ENCODE measurements at regions not wholly inside any gene's neighbourhood (a gene's known extent, or its start where the extent isn't known, plus 50 kb on each side); places are given as distances from the start of the nearest gene placed in this dataset.
"Not testable (repeated sequence)": the region's sequence is repeated elsewhere in the genome, so short reads cannot be mapped to it uniquely, and the experiment has no call there.

DNA sequence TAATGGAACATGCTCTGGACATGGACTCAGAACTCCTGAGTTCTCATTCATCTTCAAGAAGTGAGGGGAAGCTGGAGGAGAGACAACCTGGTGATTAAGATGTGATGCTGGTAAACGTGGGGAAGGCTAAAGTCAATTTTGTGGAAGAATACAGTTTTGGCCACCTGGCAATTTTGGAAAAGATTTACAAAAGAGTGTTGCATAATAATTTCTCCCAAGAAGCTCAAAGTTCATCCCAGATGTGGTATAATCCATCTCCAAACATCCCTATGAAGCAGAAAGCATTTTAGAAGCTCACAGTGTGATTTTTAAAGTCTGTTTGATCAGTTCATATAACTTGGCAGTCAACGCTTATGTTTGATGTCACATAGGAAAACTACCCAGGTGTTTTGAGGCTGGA lies 208.7 kb downstream of the LMX1A start:
- intact Hi-C loops (cut with DNase I) = no loop called here
- no peak for DNase-seq (ENCODE audit: low spot score)

DNA sequence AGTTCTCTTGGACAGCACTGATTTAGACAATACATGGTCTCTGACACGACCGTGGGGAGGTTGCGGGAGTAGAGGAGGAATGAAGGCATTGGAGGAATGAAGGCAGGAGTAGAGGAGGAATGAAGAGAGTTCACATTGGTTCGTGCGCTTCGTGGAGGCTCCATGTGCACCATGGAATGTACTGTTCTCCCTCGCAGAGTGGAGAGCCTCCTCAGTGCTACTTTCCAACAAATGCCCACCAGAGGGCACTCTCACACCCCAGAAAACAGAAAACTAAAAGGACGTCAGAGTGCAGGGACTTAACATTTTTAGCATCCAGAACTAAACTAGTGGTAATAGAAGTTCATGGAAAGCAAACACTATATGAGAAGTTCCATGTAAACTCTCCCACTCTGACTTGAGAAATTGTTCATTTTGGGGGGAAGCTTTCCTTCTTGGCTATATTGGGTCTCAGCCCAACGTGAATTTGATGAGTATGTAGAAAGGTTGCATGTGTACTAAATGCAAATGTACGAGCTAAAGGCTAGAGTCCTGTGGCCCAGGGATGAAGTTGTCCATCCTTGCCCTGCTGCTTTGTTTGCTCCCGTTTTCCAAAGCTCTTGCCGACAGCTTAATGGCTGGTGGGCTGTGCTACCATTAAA lies 211.6 kb downstream of the LMX1A start:
- intact Hi-C loops (cut with DNase I) = loop anchor here (5.0 kb wide), 1 partner anchor 222 kb away; no protein-coding TSS in a partner anchor
- DNase-seq (ENCODE audit: low spot score) = no peak

DNA sequence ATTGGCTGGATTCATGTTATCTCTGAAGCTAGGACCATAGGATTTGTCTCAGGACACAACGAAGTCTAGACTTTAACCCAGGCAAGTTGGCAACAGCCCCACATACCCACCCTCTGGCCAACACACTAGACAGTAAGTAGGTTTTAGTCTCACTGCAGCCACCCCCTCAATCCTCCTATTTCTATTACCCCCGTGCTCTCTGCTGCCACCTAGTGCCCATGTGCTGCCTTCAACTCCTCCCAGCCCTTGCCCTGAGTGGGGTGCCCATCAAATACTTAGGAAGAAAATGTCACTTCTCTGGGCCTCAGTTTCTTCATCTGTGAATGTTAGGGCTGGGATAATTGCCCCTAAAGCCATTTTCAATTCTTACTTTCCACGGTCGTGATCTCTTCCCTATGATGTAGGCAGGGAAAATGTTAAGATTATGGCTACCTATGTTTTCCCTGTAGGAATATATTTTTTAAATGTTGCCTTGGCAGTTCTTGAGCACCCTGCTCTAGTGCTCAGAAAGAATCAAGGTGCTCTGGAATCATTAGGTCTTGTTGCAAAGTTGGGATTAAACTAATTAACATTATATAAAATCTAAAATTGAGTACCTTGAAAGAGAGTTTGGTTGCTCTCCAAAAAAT lies 213.0 kb downstream of the LMX1A start:
- intact Hi-C loops (cut with DNase I) = loop anchor here (5.0 kb wide), 1 partner anchor 224 kb away; no protein-coding TSS in a partner anchor
- DNase-seq (ENCODE audit: low spot score) = no peak

DNA sequence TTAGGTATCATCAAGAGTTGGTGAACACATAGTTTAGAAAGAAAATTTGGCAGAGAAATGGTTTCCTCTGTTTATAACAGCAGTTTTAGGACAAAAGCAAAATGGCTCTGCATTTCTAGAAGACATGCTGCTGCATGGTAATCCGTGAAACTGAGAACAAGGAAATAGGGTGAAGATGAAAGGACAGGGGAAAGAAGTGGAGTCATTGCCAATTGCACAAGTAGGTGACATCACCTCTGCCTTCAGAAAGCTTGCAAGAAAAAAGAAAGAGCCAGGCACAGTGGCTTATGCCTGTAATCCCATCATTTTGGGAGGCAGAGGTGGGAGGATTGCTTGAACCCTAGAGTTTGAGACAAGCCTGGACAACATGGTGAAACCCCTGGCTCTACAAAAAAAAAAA lies 217.6 kb downstream of the LMX1A start:
- no peak for DNase-seq (ENCODE audit: low spot score)
- intact Hi-C loops (cut with DNase I) = no loop called here

DNA sequence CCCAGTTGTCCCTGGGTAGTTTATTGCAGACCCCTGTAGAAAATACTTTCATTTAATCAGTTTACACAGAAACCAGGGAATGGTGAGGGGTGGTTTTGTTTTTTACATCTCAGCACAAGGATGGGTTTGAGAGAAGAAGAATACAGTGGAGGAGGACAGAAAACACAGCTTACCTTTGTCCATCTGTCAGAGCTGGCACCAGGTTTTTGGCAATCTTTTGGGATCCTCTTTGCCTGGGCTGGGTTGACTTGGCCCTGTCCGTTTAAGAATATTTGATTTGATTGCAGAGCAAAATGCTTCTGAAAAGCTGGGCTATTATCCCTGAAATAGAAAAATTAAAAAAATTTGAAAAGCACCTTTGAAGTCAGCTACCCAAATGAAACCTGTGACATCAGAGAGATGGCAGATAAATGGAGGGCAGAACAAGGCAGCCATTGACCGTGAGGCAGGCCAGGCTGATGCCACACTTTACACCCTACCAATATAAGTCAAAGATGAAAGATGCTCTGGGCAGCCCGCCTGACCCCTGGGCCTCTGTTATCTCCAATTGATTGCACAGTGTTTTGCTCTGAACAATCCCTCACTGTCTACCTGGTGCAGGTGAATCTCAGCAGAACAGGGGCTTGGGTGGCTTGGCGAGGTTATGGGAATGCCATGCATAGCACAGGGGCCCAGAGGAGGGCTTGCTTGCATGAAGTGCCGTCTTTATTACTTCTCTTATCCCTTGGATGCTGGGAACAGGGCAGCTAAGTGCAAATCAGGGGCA lies 218.8 kb downstream of the LMX1A start:
- no peak for DNase-seq (ENCODE audit: low spot score)

DNA sequence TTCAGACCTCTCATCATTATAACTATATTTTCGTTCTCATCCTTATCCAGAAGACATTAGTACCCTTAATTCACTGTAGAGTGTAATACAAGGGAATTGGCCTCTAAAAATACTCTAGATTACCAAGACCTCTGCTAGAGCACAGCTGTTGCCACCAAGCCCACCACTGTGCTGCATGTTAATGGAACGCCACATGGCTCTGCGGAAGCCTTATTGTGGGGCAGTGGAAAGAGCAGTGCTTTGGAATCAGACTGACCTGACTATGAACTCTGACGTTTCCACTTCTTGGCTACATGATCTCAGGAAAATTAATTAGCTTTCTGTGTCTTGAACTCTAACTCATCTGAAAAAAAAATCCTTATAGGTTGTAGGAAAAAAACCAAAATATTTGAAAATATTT lies 222.1 kb downstream of the LMX1A start:
- intact Hi-C loops (cut with DNase I) = no loop called here
- no peak for DNase-seq (ENCODE audit: low spot score)

More for the DNA sequence above, 218.8 kb downstream of the LMX1A start:
- intact Hi-C loops (cut with DNase I) = no loop called here

DNA sequence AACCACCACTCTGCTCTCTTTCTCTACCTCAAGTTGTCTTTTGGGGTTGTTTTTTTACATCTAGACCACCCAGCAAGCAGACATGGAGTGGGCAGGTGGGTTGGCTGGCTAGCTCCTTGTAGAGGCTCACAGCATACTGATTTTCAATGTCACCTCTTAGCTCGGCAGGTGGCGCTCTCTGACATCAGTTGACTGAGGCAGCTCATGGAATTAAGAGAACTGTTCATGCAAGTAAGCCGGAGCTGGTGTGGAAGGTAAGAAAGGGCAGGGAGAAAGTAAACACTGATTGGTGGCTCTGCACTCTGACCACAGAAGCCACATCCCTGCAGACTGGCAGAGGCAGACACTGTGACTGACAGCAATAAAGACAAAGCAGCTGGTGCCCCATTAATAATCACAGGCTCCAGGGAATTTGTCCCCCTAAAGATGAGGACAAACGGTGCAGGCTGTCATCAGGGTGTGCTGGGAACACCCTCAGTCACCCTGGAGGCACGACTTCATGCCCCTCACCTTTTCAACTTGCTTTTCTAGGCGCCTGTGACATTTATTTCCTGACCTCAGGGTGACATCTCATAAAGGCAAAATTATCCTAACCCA lies 226.8 kb downstream of the LMX1A start:
- intact Hi-C loops (cut with DNase I) = no loop called here
- DNase-seq (ENCODE audit: low spot score) = no peak

DNA sequence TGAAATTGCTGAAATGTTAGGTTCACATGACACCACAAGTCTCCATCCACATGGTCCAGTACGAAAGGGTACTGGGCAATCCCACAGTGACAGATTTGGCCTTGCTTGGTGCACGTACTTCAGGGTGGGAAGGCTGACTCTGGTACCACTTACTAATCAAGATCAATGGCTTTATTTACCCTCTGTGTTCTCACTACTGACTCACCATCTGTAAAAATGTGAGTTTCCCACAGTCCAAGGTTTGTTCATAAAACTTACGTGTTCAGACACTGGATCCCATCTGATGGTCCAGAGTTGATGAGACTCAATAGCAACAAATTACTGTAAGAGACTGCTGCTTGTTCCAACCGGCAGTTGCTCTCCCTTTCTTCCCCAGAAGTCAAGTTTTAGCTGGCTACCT lies 231.7 kb downstream of the LMX1A start:
- intact Hi-C loops (cut with DNase I) = no loop called here

DNA sequence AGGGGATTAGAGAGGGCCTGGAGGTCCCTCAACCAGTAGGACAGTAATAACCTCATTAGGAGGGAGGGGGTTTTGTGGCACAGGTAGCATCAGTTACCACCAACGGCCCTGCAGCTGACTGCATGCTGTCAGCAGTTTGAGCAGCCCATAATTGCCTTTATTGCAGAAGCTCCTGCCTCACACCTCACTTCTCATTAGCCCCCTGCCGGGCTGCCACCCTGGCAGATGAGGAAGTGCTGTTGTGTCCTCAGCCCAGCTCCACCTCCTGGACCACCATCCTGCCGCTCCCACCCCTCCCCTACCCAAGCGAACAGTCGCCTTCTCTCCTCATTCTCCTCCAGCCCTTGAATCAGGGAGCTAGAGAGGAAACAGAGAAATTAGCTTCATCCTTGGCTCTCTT lies 237.4 kb downstream of the LMX1A start:
- no peak for DNase-seq (ENCODE audit: low spot score)
- intact Hi-C loops (cut with DNase I) = no loop called here

More for the DNA sequence above, 231.7 kb downstream of the LMX1A start:
- DNase-seq (ENCODE audit: low spot score) = no peak

DNA sequence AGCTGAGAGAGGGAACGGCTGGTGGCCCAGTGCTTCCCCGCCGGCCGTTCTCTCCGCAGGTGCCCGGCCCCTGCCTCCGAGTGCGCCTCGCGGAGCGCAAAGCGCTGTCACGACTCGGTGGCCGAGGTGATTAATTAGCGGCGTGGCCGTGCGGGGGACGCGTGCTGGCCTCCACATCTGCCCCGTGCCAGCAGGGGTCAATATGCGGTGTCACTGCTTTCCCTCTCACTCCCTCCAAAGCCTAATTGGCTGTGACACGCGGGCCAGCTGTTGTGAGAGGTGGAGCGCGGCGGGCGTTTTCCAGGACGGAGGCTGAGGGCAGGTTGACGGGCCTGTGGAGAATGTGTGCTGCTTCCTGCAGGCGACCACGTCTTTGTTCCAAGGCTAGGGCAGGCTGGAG lies 239.0 kb downstream of the LMX1A start:
- no peak for DNase-seq (ENCODE audit: low spot score)
- intact Hi-C loops (cut with DNase I) = no loop called here

DNA sequence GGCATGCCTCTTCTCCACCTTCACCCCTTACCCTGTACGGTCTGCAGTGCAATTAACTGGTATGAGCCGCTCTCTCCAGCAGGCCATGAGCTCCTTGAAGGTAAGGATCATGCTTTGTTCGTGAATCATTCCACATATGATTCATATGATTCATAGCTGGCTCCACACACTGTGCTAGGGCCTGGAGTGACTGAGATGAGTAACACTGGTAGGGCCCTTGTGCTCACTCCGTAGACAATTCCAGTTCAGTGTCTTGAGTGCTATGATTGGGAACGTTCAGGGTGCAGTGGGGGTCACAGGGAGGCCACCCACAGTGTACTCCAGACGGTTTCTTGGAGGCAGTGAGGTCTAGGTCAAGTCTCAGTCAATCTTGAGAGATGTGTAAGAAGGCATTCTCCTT lies 239.8 kb downstream of the LMX1A start:
- intact Hi-C loops (cut with DNase I) = no loop called here
- no peak for DNase-seq (ENCODE audit: low spot score)

DNA sequence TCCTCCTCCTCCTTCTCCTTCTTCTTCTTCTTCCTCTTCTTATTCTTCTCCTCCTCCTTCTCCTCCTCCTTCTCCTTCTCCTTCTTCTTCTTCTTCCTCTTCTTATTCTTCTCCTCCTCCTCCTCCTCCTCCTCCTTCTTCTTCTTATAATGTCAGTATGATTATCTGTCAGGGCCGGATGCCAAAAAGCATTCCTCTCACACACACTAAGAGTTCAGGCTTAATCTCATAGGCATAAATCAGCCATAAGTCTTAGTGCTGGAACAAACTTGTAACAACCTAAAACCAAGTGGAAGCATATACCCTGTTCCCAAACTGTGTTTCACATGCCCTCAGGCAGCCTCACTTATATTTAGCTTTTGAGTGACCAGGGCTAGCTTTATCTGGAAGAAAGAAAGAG lies 240.3 kb downstream of the LMX1A start:
- intact Hi-C loops (cut with DNase I) = no loop called here

DNA sequence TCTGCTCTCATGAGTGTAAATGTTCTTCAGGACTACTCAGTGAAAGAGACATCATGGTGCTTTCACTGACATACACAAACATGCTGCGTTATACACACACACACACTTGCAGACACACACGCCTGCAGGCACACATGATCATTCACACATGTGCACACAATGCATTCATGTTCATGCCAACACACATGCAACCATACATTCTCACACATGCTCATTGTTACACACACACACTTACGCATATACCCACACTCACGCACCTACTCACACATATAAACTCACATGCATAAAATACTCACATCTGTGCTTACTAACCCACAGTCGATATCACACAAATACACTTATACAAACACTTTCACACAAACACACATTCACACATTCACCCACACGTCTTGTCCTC lies 241.6 kb downstream of the LMX1A start:
- intact Hi-C loops (cut with DNase I) = no loop called here
- DNase-seq (ENCODE audit: low spot score) = no peak

More for the DNA sequence above, 240.3 kb downstream of the LMX1A start:
- no peak for DNase-seq (ENCODE audit: low spot score)

DNA sequence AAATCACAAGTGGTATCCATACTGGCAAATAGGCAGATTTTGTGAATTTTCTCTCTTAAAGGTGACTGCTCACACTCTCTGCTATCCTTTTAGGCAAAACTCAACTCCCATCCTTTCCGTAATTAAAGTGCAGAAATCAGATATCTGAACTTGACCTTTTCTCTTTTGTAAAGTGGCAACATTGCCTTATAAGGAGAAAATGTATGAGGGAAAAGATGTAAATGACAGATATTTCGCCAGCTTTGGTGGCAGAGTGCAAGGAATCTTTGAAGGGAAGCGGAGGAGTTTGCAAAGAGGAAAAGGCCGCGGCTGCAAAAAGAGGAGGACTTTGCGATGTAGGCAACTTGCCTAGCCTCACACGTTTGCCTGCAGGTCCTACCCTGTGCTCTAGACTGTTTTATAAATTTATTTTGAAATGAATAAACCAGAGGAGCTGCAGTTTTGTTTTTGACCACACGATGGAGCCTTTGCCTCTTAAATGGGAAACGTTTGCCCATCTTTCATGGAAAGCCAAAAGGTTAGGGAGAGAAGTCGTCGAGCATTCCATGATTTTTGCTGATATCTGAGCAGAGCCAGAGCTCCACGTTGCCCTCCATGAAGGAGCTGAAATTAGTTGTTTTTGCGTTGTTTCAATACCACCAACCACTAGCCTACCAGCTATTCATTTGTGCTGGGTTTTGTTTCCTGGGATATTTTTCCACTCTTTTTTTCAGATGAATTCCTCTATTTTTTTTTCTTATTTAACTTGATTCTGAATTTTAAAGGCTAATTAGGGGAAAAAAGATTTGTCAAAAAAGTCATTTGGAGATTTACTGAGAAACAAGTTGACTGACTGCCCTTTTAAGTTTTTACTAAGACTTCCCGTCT lies 242.3 kb downstream of the LMX1A start:
- no peak for DNase-seq (ENCODE audit: low spot score)
- intact Hi-C loops (cut with DNase I) = no loop called here

DNA sequence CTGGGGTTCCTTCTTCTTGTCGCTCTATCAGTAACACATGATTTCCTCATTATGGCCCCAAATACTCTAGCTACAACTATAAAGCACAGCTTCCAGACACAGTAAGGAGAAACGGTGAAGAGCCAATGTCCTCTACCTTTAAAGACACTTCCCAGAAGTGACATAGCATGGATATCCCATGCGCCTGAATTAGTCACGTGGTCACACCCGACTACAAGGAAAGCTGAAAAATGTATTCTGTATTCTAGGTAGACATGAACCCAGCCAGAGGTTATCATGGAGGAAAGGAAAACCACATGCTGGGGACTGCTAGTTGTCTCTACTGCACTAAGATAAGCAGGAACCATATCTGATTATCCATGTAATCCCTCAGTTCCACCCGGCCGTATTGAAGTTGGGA lies 244.3 kb downstream of the LMX1A start:
- intact Hi-C loops (cut with DNase I) = no loop called here
- DNase-seq (ENCODE audit: low spot score) = no peak

DNA sequence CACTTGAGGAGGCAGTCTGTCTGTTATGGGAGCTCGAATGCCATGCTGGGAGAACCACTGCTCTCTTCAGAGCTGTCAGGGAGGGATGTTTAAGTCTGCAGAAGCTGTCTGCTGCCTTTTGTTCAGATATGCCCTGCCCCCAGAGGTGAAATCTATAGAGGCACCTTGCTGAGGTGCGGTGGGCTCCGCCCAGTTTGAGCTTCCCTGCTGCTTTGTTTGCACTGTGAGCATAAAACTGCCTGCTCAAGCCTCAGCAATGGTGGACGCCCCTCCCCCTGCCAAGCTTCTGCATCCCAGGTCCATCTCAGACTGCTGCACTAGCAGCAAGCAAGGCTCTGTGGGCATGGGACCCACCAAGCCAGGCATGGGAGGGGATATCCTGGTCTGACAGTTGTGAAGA lies 247.5 kb downstream of the LMX1A start:
- no peak for DNase-seq (ENCODE audit: low spot score)
- intact Hi-C loops (cut with DNase I) = no loop called here

DNA sequence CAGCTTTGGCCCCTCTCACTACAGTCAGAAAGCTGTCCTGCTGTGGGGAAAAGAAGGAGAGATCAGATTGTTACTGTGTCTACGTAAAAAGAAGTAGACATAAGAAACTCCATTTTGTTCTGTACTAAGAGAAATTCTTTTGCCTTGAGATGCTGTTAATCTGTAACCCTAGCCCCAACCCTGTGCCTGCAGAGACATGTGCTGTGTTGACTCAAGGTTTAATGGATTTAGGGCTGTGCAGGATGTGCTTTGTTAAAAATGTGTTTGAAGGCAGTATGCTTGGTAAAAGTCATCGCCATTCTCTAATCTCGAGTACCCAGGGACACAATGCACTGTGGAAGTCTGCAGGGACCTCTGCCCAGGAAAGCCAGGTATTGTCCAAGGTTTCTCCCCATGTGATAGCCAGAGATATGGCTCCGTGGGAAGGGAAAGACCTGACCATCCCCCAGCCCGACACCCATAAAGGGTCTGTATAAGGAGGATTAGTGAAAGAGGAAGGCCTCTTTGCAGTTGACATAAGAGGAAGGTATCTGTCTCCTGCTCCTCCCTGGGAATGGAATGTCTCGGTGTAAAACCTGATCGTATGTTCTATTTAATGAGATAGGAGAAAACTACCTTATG lies 263.9 kb downstream of the LMX1A start:
- DNase-seq (ENCODE audit: low spot score); intact Hi-C loops (cut with DNase I): not testable (repeated sequence)

DNA sequence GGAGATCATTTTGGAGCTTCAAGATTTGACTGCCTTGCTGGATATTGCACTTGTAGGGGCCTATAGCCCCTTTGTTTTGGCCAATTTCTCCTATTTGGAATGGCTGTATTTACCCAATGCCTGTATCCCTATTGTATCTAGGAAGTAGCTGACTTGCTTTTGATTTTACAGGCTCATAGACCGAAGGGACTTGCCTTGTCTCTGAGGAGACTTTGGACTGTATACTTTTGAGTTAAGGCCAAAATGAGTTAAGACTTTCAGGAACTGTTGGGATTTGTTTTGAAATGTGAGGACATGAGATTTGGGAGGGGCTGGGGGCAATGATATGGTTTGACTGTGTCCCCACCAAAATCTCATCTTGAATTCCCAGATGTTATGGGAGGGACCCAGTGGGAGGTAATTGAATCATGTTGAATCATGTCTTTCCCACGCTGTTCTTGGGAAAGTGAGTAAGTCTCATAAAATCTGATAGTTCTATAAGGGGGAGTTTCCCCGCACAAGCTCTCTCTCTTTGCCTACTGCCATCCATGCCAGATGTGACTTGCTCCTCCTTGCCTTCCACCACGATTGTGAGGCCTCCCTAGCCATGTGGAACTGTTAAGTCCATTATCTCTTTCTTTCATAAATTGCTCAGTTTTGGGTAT lies 276.1 kb downstream of the LMX1A start:
- no peak for DNase-seq (ENCODE audit: low spot score)
- intact Hi-C loops (cut with DNase I) = no loop called here

DNA sequence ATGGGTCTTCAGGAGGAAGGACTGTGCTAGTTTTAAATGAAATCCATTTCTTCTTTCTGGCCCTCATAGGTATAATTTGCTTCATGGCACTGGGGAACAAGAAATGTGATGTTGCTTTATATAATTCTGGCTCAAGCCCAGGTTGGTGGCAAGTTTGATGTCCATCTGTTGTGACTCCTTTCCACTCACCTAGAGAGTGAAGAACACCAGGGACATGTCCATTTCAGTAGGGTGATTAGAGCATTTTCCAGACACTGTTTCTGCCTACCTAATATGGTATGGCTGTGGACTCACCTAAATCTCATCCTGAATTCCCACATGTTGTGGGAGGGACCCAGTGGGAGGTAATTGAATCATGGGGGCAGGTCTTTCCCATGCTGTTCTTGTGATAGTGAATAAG lies 278.1 kb downstream of the LMX1A start:
- intact Hi-C loops (cut with DNase I) = loop anchor here (10.0 kb wide), 2 partner anchors 914 to 1714 kb away; no protein-coding TSS in a partner anchor
- DNase-seq (ENCODE audit: low spot score) = no peak

Data from cardiac septum (tissue), 1 donor.